ENCODE measurements at regions not wholly inside any gene's neighbourhood (a gene's known extent, or its start where the extent isn't known, plus 50 kb on each side); places are given as distances from the start of the nearest gene placed in this dataset.

GRCh38 chr10:57460540-57460939 lies 807.2 kb downstream of the IPMK start:
- TF ChIP-seq CTCF (IDR thresholded peaks at IDR 0.05) (no peak), POLR2AphosphoS5 (IDR thresholded peaks at IDR 0.05; ENCODE audit: low read depth, low read length) (no peak), REST (IDR thresholded peaks at IDR 0.05; ENCODE audit: insufficient read depth in 1 of 2, low read depth in 2 of 2, low read length in 1 of 2) (no peak), SIN3A (IDR thresholded peaks at IDR 0.05; ENCODE audit: borderline replicate concordance, insufficient read depth, low read depth, low read length) (no peak)

All from Panc1 (cell line).